ENCODE measurements at regions not wholly inside any gene's neighbourhood (a gene's known extent, or its start where the extent isn't known, plus 50 kb on each side); places are given as distances from the start of the nearest gene placed in this dataset.

GRCh38 chr18:61666876-61667590 is 225.8 kb downstream of the RNF152 start:
- TF ChIP-seq CTCF (IDR thresholded peaks at IDR 0.05) (no peak), POLR2A (IDR thresholded peaks at IDR 0.05) (no peak)
